CD14-positive monocyte (primary cell): ENCODE measurements at regions not wholly inside any gene's neighbourhood (a gene's known extent, or its start where the extent isn't known, plus 50 kb on each side); places are given as distances from the start of the nearest gene placed in this dataset.

Experiments
- DNase-seq, 3 donors: peaks; one replicate each; pipeline ENCODE4 v3.0.0-alpha.2; 2011 to 2022
- H2AFZ ChIP-seq: 2 replicates; pipeline ENCODE4 v1.6.0; 2012; ENCODE audit warnings: mild to moderate bottlenecking, low read depth, low read length, inconsistent platforms; ENCODE audit not compliant: insufficient read depth, poor library complexity, severe bottlenecking
- H3K27ac ChIP-seq, 2 donors: 1 replicate in 1 of 2; 2 replicates in 1 of 2; pipeline ENCODE4 v1.5.1; 2012 to 2013; ENCODE audit warnings: low read length in 2 of 2, control low read depth in 1 of 2, inconsistent platforms in 1 of 2, low read depth in 1 of 2, mild to moderate bottlenecking in 1 of 2
- H3K27me3 ChIP-seq, 2 donors: one replicate each; pipeline versions ENCODE4 v1.6.0 to v1.6.1; 2011 to 2013; ENCODE audit warnings: low read length in 2 of 2; ENCODE audit not compliant: control insufficient read depth in 2 of 2, insufficient read depth in 2 of 2
- H3K36me3 ChIP-seq, 2 donors: replicated peaks in 1 of 2; 1 replicate in 1 of 2; 2 replicates in 1 of 2; pipeline versions ENCODE4 v1.5.1 to v1.6.1; 2012 to 2013; ENCODE audit warnings: low read length in 2 of 2, control low read depth in 1 of 2, inconsistent platforms in 1 of 2, mild to moderate bottlenecking in 1 of 2; ENCODE audit not compliant: insufficient read depth in 2 of 2, control insufficient read depth in 1 of 2
- H3K4me1 ChIP-seq, 2 donors: 1 replicate in 1 of 2; 2 replicates in 1 of 2; pipeline versions ENCODE4 v1.5.1 to v1.6.1; 2012 to 2013; ENCODE audit warnings: low read length in 2 of 2, control low read depth in 1 of 2, inconsistent platforms in 1 of 2, mild to moderate bottlenecking in 1 of 2, moderate library complexity in 1 of 2; ENCODE audit not compliant: insufficient read depth in 2 of 2, control insufficient read depth in 1 of 2
- H3K4me2 ChIP-seq: replicated peaks from 2 replicates; pipeline ENCODE3; 2012; ENCODE audit warnings: low read length, moderate library complexity, mild to moderate bottlenecking; ENCODE audit not compliant: poor library complexity, severe bottlenecking; ENCODE audit errors: extremely low read depth
- H3K4me3 ChIP-seq, 3 experiments: fragments of 200-600 bp in 1 of 3; sonication (generic) in 1 of 3; replicated peaks in 1 of 3; 1 replicate in 2 of 3; 2 replicates in 1 of 3; pipeline ENCODE4 v1.5.1; 2011 to 2013; ENCODE audit warnings: low read length in 3 of 3, mild to moderate bottlenecking in 3 of 3, control low read depth in 2 of 3, low read depth in 2 of 3, inconsistent platforms in 1 of 3, moderate library complexity in 1 of 3
- H3K79me2 ChIP-seq: 2 replicates; pipeline ENCODE4 v1.6.0; 2012; ENCODE audit warnings: mild to moderate bottlenecking, control low read depth, inconsistent platforms, low read length, moderate library complexity; ENCODE audit not compliant: insufficient read depth
- H3K9ac ChIP-seq: 2 replicates; pipeline ENCODE4 v1.6.0; 2017; ENCODE audit warnings: low read length, mild to moderate bottlenecking; ENCODE audit not compliant: insufficient read depth, poor library complexity, severe bottlenecking
- H3K9me3 ChIP-seq, 2 donors: replicated peaks in 1 of 2; 1 replicate in 1 of 2; 2 replicates in 1 of 2; pipeline versions ENCODE4 v1.5.1 to v1.6.1; 2012 to 2013; ENCODE audit warnings: low read length in 2 of 2, control low read depth in 1 of 2; ENCODE audit not compliant: control insufficient read depth in 1 of 2, insufficient read depth in 1 of 2
- H4K20me1 ChIP-seq: 2 replicates; pipeline ENCODE4 v1.6.0; 2012; ENCODE audit warnings: mild to moderate bottlenecking, low read length, control low read depth, moderate library complexity; ENCODE audit not compliant: insufficient read depth
- H3K27ac Mint-ChIP-seq, 7 donors: one replicate each; pipeline ENCODE4 v1.8.0; 2020; ENCODE audit warnings: mild to moderate bottlenecking in 7 of 7, mixed read lengths in 7 of 7, moderate library complexity in 6 of 7, inconsistent platforms in 2 of 7
- H3K27me3 Mint-ChIP-seq, 3 donors: one replicate each; pipeline ENCODE4 v1.8.0; 2021 to 2022; ENCODE audit warnings: low read depth in 3 of 3, mild to moderate bottlenecking in 3 of 3, mixed read lengths in 3 of 3, moderate library complexity in 3 of 3, inconsistent platforms in 1 of 3
- H3K36me3 Mint-ChIP-seq, 2 donors: one replicate each; pipeline ENCODE4 v1.8.0; 2020; ENCODE audit warnings: mixed read lengths in 2 of 2, inconsistent platforms in 1 of 2, mild to moderate bottlenecking in 1 of 2
- H3K4me1 Mint-ChIP-seq: one replicate; pipeline ENCODE4 v1.8.0; 2020; ENCODE audit warnings: mild to moderate bottlenecking, mixed read lengths
- H3K4me3 Mint-ChIP-seq, 2 donors: one replicate each; pipeline ENCODE4 v1.8.0; 2020; ENCODE audit warnings: mild to moderate bottlenecking in 2 of 2, mixed read lengths in 2 of 2, moderate library complexity in 1 of 2
- H3K9me3 Mint-ChIP-seq, 7 donors: one replicate each; pipeline ENCODE4 v1.8.0; 2020 to 2022; ENCODE audit warnings: mixed read lengths in 7 of 7, mild to moderate bottlenecking in 6 of 7, moderate library complexity in 6 of 7, inconsistent platforms in 2 of 7
- WGBS: methylation state at CpG from one replicate; pipeline ENCODE4 v1.1.5; 2013; ENCODE audit warnings: missing lambda C conversion rate; ENCODE audit not compliant: insufficient coverage; 5-methylcytosine and 5-hydroxymethylcytosine counted together
- intact Hi-C, 2 donors: fragments of 100-400 bp; cut with micrococcal nuclease; formaldehyde crosslinking; loops; one replicate each; pipeline versions ENCODE4 v1.15.0 to v1.15.1; 2023
- TF ChIP-seq, protein P1 (sequence below): fragments of 200-600 bp; IDR thresholded peaks from one replicate; pipeline ENCODE4 v1.8.0; 2022; ENCODE audit warnings: antibody characterized with exemption, mild to moderate bottlenecking

DNA sequence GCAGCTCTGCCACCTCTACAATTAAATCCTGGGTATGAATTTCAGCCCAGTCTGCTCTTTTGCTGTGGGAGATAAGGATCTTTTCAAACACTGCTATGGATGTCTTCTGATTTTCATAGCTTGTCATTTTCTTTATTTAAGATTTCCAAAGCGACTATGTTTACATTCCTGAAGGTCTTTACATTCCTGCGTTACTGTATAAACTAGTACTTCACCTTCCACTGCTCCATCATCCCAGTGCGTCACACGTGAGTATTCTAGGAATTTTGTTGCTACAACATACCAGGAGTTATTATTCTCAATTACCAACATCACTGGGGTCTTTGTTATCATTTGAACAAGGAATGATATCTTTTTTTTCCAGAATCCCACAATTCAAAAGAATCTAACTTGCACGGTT, 944.7 kb downstream of the SORCS3 start:
- no peaks in the 10 kb centered on the region for H3K27me3 ChIP-seq
- H3K79me2 ChIP-seq, result no peaks in the 10 kb centered on the region
- no peaks in the 10 kb centered on the region for H4K20me1 ChIP-seq
- H3K4me1 ChIP-seq, result no peaks in the 10 kb centered on the region
- Mint-ChIP-seq H3K9me3 (peaks cover 0 to 4% (median 0%) of the 10 kb centered on the region in 7 donors), H3K36me3 (no peaks in the 10 kb centered on the region), H3K4me1 (no peaks in the 10 kb centered on the region), H3K27me3 (no peaks in the 10 kb centered on the region), H3K27ac (no peak overlapping the region), H3K4me3 (no peak overlapping the region)
- no peak overlapping the region for H3K9ac ChIP-seq
- H3K36me3 ChIP-seq, result no peaks in the 10 kb centered on the region
- DNase-seq, result no peak
- no CpG with 5 or more reads among the region's 5 CpGs for WGBS
- no peaks in the 10 kb centered on the region for H3K9me3 ChIP-seq
- no peak overlapping the region for H3K4me3 ChIP-seq
- no peak overlapping the region for H3K4me2 ChIP-seq
- no peak overlapping the region for H3K27ac ChIP-seq
- intact Hi-C loops, result no loop called here
- H2AFZ ChIP-seq, result no peak overlapping the region
- TF ChIP-seq, protein P1, sequence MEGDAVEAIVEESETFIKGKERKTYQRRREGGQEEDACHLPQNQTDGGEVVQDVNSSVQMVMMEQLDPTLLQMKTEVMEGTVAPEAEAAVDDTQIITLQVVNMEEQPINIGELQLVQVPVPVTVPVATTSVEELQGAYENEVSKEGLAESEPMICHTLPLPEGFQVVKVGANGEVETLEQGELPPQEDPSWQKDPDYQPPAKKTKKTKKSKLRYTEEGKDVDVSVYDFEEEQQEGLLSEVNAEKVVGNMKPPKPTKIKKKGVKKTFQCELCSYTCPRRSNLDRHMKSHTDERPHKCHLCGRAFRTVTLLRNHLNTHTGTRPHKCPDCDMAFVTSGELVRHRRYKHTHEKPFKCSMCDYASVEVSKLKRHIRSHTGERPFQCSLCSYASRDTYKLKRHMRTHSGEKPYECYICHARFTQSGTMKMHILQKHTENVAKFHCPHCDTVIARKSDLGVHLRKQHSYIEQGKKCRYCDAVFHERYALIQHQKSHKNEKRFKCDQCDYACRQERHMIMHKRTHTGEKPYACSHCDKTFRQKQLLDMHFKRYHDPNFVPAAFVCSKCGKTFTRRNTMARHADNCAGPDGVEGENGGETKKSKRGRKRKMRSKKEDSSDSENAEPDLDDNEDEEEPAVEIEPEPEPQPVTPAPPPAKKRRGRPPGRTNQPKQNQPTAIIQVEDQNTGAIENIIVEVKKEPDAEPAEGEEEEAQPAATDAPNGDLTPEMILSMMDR, result no peak

DNA sequence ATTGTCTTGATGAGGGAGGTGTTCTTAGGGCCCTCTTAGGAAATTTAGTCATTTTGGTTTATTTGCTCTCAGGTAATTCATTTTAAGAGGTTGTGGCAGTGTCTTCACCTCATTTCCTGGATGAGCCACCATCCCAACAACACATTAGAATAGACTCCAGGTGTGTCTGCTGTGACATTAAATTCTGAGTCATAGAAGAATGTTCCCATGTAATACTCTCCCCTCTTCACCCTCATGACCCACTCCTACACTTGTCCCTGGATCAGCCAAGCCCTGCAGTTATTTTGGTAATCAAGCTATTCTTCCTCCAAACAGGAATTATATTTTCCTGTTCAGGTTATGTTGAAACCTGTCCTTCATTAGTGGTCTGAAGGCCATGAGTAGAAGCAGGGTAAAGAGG, 944.1 kb downstream of the SORCS3 start:
- Mint-ChIP-seq H3K36me3 (no peaks in the 10 kb centered on the region), H3K4me3 (no peak overlapping the region), H3K4me1 (no peaks in the 10 kb centered on the region), H3K27me3 (no peaks in the 10 kb centered on the region), H3K9me3 (peaks cover 0 to 4% (median 0%) of the 10 kb centered on the region in 7 donors), H3K27ac (no peak overlapping the region)
- H3K27me3 ChIP-seq, result no peaks in the 10 kb centered on the region
- H3K79me2 ChIP-seq, result no peaks in the 10 kb centered on the region
- no peak overlapping the region for H3K27ac ChIP-seq
- H3K4me3 ChIP-seq, result no peak overlapping the region
- no peaks in the 10 kb centered on the region for H3K4me1 ChIP-seq
- H3K36me3 ChIP-seq, result no peaks in the 10 kb centered on the region
- DNase-seq, result no peak
- no peak overlapping the region for H2AFZ ChIP-seq
- intact Hi-C loops, result no loop called here
- H3K9ac ChIP-seq, result no peak overlapping the region
- TF ChIP-seq, protein P1, result no peak
- H3K4me2 ChIP-seq, result no peak overlapping the region
- no peaks in the 10 kb centered on the region for H3K9me3 ChIP-seq
- H4K20me1 ChIP-seq, result no peaks in the 10 kb centered on the region
